WTC11 (cell line): ENCODE measurements at regions not wholly inside any gene's neighbourhood (a gene's known extent, or its start where the extent isn't known, plus 50 kb on each side); places are given as distances from the start of the nearest gene placed in this dataset.

Source experiments
- ATAC-seq: fragments of 200-7000 bp; cut with Tn5 transposase; 2 replicates; pipeline ENCODE4 v1.10.0; 2021; ENCODE audit warnings: mild to moderate bottlenecking, moderate library complexity
- CTCF ChIA-PET: fragments of 300-600 bp; sonication (Branson Sonifier 250); formaldehyde crosslinking; loops from one replicate; lab custom pipeline; 2021; ENCODE audit warnings: antibody characterized with exemption; lab: Charles Lee
- POLR2A ChIA-PET: fragments of 350-600 bp; sonication (Branson Sonifier 250); formaldehyde crosslinking; loops from one replicate; lab custom pipeline; 2021; ENCODE audit warnings: antibody characterized with exemption; lab: Charles Lee
- DNase-seq: peaks from one replicate; pipeline ENCODE4 v3.0.0; 2021; ENCODE audit warnings: low spot score
- H3K27ac Mint-ChIP-seq: 2 replicates; pipeline ENCODE4 v1.8.0; 2021; ENCODE audit warnings: mixed read lengths
- H3K27me3 Mint-ChIP-seq: 2 replicates; pipeline ENCODE4 v1.8.0; 2021; ENCODE audit warnings: low read depth, mild to moderate bottlenecking, moderate library complexity, mixed read lengths
- H3K36me3 Mint-ChIP-seq: 2 replicates; pipeline ENCODE4 v1.8.0; 2021; ENCODE audit warnings: mixed read lengths
- H3K4me1 Mint-ChIP-seq: 2 replicates; pipeline ENCODE4 v1.8.0; 2022; ENCODE audit warnings: mixed read lengths
- H3K4me3 Mint-ChIP-seq: 2 replicates; pipeline ENCODE4 v1.8.0; 2021; ENCODE audit warnings: mild to moderate bottlenecking, moderate library complexity, mixed read lengths
- H3K9me3 Mint-ChIP-seq: 2 replicates; pipeline ENCODE4 v1.8.0; 2021; ENCODE audit warnings: mixed read lengths
- AFF4 ChIP-seq: sonication (generic); formaldehyde crosslinking; IDR thresholded peaks from 2 replicates; pipeline ENCODE4 v1.8.1; 2023; ENCODE audit warnings: mild to moderate bottlenecking, missing genetic modification reagents, borderline replicate concordance
- ATF1 ChIP-seq: sonication (generic); formaldehyde crosslinking; IDR thresholded peaks from 2 replicates; pipeline ENCODE4 v1.8.1; 2023; ENCODE audit warnings: mild to moderate bottlenecking, moderate library complexity, missing genetic modification reagents
- ATF6 ChIP-seq: sonication (generic); formaldehyde crosslinking; IDR thresholded peaks from 2 replicates; pipeline ENCODE4 v1.8.1; 2023; ENCODE audit warnings: mild to moderate bottlenecking, missing genetic modification reagents
- CBFB ChIP-seq: sonication (generic); formaldehyde crosslinking; IDR thresholded peaks from 2 replicates; pipeline ENCODE4 v1.8.1; 2022; ENCODE audit warnings: mild to moderate bottlenecking, low read depth, missing genetic modification reagents
- CREM ChIP-seq: sonication (generic); formaldehyde crosslinking; IDR thresholded peaks from 2 replicates; pipeline ENCODE4 v1.8.1; 2022; ENCODE audit warnings: mild to moderate bottlenecking, missing genetic modification reagents, moderate library complexity
- CTCF ChIP-seq: fragments of 200-600 bp; IDR thresholded peaks from 2 replicates; pipeline ENCODE4 v1.8.0; 2022; ENCODE audit warnings: antibody characterized with exemption
- E2F4 ChIP-seq: sonication (generic); formaldehyde crosslinking; IDR thresholded peaks from 2 replicates; pipeline ENCODE4 v1.8.1; 2022; ENCODE audit warnings: low read depth, mild to moderate bottlenecking, moderate library complexity, missing genetic modification reagents, borderline replicate concordance
- FOXP4 ChIP-seq: sonication (generic); formaldehyde crosslinking; IDR thresholded peaks from 2 replicates; pipeline ENCODE4 v1.8.0; 2022; ENCODE audit warnings: mild to moderate bottlenecking, missing genetic modification reagents
- HMGA2 ChIP-seq: fragments of 250-450 bp; sonication (Bioruptor Pico); IDR thresholded peaks from 2 replicates; pipeline ENCODE4 v1.4.0; 2021; ENCODE audit warnings: mild to moderate bottlenecking, moderate library complexity
- IRF2 ChIP-seq: sonication (generic); formaldehyde crosslinking; IDR thresholded peaks from 2 replicates; pipeline ENCODE4 v1.8.0; 2022; ENCODE audit warnings: low read depth, missing genetic modification reagents, borderline replicate concordance
- RELA ChIP-seq: sonication (generic); formaldehyde crosslinking; IDR thresholded peaks from 2 replicates; pipeline ENCODE4 v1.8.1; 2022; ENCODE audit warnings: missing genetic modification reagents, mild to moderate bottlenecking, borderline replicate concordance
- SP1 ChIP-seq: sonication (generic); formaldehyde crosslinking; conservative IDR thresholded peaks from 2 replicates; pipeline ENCODE4 v1.8.1; 2022; ENCODE audit warnings: missing genetic modification reagents
- TEAD1 ChIP-seq: sonication (generic); formaldehyde crosslinking; IDR thresholded peaks from 2 replicates; pipeline ENCODE4 v1.8.0; 2022; ENCODE audit warnings: mild to moderate bottlenecking, missing genetic modification reagents
- USF1 ChIP-seq: sonication (generic); formaldehyde crosslinking; IDR thresholded peaks from 2 replicates; pipeline ENCODE4 v1.8.0; 2022; ENCODE audit warnings: mild to moderate bottlenecking, missing genetic modification reagents
- ZMAT4 ChIP-seq: fragments of 250-450 bp; sonication (Bioruptor Pico); IDR thresholded peaks from 2 replicates; pipeline ENCODE4 v1.9.0; 2021; ENCODE audit warnings: mild to moderate bottlenecking
- ZNF121 ChIP-seq: sonication (generic); formaldehyde crosslinking; IDR thresholded peaks from 2 replicates; pipeline ENCODE4 v1.8.0; 2023; ENCODE audit warnings: missing genetic modification reagents
- ZNF232 ChIP-seq: sonication (generic); formaldehyde crosslinking; IDR thresholded peaks from 2 replicates; pipeline ENCODE4 v1.8.0; 2022; ENCODE audit warnings: mild to moderate bottlenecking, missing genetic modification reagents
- ZNF416 ChIP-seq: fragments of 250-450 bp; sonication (Bioruptor Pico); IDR thresholded peaks from 2 replicates; pipeline ENCODE4 v1.9.0; 2021; ENCODE audit warnings: mild to moderate bottlenecking, inconsistent platforms
- ZNF423 ChIP-seq: fragments of 250-450 bp; sonication (Bioruptor Pico); IDR thresholded peaks from 2 replicates; pipeline ENCODE4 v2.1.2; 2022; ENCODE audit warnings: mild to moderate bottlenecking, moderate library complexity

- ChIA-PET CTCF (no interaction called here), POLR2A (no interaction called here)
- Mint-ChIP-seq H3K36me3 (no peaks in the 10 kb centered on the region), H3K4me3 (no peak overlapping the region), H3K4me1 (peaks cover 18% of the 10 kb centered on the region), H3K9me3 (no peaks in the 10 kb centered on the region), H3K27me3 (no peaks in the 10 kb centered on the region), H3K27ac (no peak overlapping the region)
- TF ChIP-seq USF1 (CRISPR knock-in tag) (no peak), AFF4 (CRISPR knock-in tag) (no peak), TEAD1 (no peak), IRF2 (CRISPR knock-in tag) (no peak), SP1 (CRISPR knock-in tag) (no peak), ZMAT4 (CRISPR knock-in tag) (no peak), RELA (no peak), CBFB (CRISPR knock-in tag) (no peak), ZNF232 (CRISPR knock-in tag) (no peak), ATF6 (CRISPR knock-in tag) (no peak), CREM (no peak), ZNF121 (CRISPR knock-in tag) (no peak), CTCF (no peak), ATF1 (CRISPR knock-in tag) (no peak), ZNF423 (CRISPR knock-in tag) (no peak), ZNF416 (CRISPR knock-in tag) (no peak), FOXP4 (CRISPR knock-in tag) (no peak), HMGA2 (CRISPR knock-in tag) (no peak), E2F4 (CRISPR knock-in tag) (no peak)
- ATAC-seq (no peak), DNase-seq (no peak)
These were observed 74.0 kb upstream of the SULT1C3 start for GRCh38 chr2:108165729-108166128.
